Body of pancreas (tissue), 4 donors: ENCODE measurements at regions not wholly inside any gene's neighbourhood (a gene's known extent, or its start where the extent isn't known, plus 50 kb on each side); places are given as distances from the start of the nearest gene placed in this dataset.

Experiments
- ATAC-seq: fragments of 150-250 bp; one replicate; pipeline ENCODE4 v1.9.1; 2016
- DNase-seq, 4 donors: peaks; one replicate each; pipeline ENCODE4 v3.0.0-alpha.2; 2019
- H3K27ac ChIP-seq, 4 donors: fragments of 200-600 bp; sonication (generic); 1 replicate in 3 of 4; 2 replicates in 1 of 4; pipeline versions ENCODE4 v1.5.1 to v1.6.1; 2016 to 2019; ENCODE audit warnings: mild to moderate bottlenecking in 1 of 4, mixed read lengths in 1 of 4, moderate library complexity in 1 of 4
- H3K27me3 ChIP-seq, 2 donors: fragments of 200-600 bp; sonication (generic); one replicate each; pipeline ENCODE4 v1.6.0; 2016; ENCODE audit warnings: mild to moderate bottlenecking in 1 of 2
- H3K36me3 ChIP-seq, 2 donors: fragments of 200-600 bp; sonication (generic); replicated peaks in 1 of 2; 2 replicates each; pipeline ENCODE4 v1.5.1; 2016; ENCODE audit warnings: low read depth in 2 of 2; ENCODE audit not compliant: insufficient read depth in 1 of 2
- H3K4me1 ChIP-seq: fragments of 200-600 bp; sonication (generic); one replicate; pipeline ENCODE4 v1.6.0; 2016
- H3K4me3 ChIP-seq, 2 donors: fragments of 200-600 bp; sonication (generic); 1 replicate in 1 of 2; 2 replicates in 1 of 2; pipeline ENCODE4 v1.5.1; 2016 to 2019
- H3K9me3 ChIP-seq, 3 donors: fragments of 200-600 bp; sonication (generic); 1 replicate in 2 of 3; 2 replicates in 1 of 3; pipeline ENCODE4 v1.5.1; 2016
- POLR2A ChIP-seq, 3 donors: fragments of 450-650 bp; IDR thresholded peaks; one replicate each; pipeline ENCODE4 v1.6.1; 2016; ENCODE audit warnings: antibody characterized with exemption in 3 of 3, mild to moderate bottlenecking in 2 of 3
- WGBS, 2 donors: methylation state at CpG; one replicate each; pipeline ENCODE4 v1.1.5; 2017; 5-methylcytosine and 5-hydroxymethylcytosine counted together
- intact Hi-C: fragments of 100-400 bp; cut with DNase I; formaldehyde crosslinking; loops from one replicate; pipeline ENCODE4 v1.15.1; 2023
- TF ChIP-seq, protein P1 (sequence below), 7 experiments: fragments of 450-650 bp in 4 of 7; fragments of 200-600 bp in 3 of 7; sonication (generic) in 3 of 7; IDR thresholded peaks; one replicate each; pipeline ENCODE4 v1.5.1; 2016 to 2019; ENCODE audit warnings: antibody characterized with exemption in 7 of 7

DNA sequence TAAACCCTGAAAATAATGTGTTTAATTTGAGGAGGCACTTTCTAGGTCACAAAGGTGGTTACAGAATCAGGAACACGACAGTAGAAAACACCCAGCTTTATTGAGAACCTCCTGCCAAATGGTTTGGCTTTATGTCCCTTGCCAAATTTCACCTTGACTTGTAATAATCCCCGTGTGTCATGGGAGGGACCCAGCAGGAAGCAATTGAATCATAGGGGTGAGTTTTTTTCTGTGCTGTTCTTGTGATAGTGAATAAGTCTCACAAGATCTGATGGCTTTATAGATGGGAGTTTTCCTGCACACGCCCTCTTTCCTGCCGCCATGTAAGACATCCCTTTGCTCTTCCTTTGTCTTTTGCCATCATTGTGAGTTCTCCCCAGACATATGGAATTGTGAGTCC lies 193.8 kb upstream of the KLF6 start:
- Histone ChIP-seq H3K4me1 (no peaks in the 10 kb centered on the region), H3K27ac (no peak overlapping the region), H3K36me3 (no peaks in the 10 kb centered on the region), H3K9me3 (no peaks in the 10 kb centered on the region), H3K27me3 (no peaks in the 10 kb centered on the region), H3K4me3 (no peak overlapping the region)
- WGBS, 2 donors, result 68 to 71% methylated on average over 4 of the region's 4 CpGs
- TF ChIP-seq, protein P1, sequence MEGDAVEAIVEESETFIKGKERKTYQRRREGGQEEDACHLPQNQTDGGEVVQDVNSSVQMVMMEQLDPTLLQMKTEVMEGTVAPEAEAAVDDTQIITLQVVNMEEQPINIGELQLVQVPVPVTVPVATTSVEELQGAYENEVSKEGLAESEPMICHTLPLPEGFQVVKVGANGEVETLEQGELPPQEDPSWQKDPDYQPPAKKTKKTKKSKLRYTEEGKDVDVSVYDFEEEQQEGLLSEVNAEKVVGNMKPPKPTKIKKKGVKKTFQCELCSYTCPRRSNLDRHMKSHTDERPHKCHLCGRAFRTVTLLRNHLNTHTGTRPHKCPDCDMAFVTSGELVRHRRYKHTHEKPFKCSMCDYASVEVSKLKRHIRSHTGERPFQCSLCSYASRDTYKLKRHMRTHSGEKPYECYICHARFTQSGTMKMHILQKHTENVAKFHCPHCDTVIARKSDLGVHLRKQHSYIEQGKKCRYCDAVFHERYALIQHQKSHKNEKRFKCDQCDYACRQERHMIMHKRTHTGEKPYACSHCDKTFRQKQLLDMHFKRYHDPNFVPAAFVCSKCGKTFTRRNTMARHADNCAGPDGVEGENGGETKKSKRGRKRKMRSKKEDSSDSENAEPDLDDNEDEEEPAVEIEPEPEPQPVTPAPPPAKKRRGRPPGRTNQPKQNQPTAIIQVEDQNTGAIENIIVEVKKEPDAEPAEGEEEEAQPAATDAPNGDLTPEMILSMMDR (IDR thresholded peaks at IDR 0.05), result no peak
- no peak for TF ChIP-seq POLR2A (IDR thresholded peaks at IDR 0.05)
- ATAC-seq, result no peak
- no peak for DNase-seq
- intact Hi-C loops, result no loop called here

DNA sequence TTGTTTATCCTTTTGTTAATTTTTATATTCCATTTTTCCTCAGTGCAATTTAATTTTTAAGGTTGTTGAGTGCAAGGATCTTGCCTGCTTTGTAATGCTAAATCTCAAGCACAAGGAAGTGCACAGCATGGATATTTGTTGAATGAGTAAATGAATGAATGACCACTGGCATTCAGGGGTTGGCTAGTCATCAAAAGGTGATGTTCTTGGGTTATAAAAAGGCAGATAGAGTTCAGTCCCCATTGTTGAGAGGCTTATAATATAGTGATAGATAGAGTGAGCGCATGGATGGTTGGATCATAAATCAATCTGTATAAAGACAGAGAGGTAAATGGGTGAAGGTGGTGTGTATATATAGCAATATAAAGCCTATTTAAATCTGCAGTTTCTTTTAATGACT lies 193.2 kb upstream of the KLF6 start:
- intact Hi-C loops, result no loop called here
- DNase-seq (no peak), ATAC-seq (no peak)
- WGBS, 2 donors, result 92 to 96% methylated on average over 1 of the region's 1 CpG
- Histone ChIP-seq H3K27ac (no peak overlapping the region), H3K4me1 (no peaks in the 10 kb centered on the region), H3K36me3 (no peaks in the 10 kb centered on the region), H3K4me3 (no peak overlapping the region), H3K27me3 (no peaks in the 10 kb centered on the region), H3K9me3 (no peaks in the 10 kb centered on the region)
- TF ChIP-seq, protein P1 (IDR thresholded peaks at IDR 0.05), result no peak

DNA sequence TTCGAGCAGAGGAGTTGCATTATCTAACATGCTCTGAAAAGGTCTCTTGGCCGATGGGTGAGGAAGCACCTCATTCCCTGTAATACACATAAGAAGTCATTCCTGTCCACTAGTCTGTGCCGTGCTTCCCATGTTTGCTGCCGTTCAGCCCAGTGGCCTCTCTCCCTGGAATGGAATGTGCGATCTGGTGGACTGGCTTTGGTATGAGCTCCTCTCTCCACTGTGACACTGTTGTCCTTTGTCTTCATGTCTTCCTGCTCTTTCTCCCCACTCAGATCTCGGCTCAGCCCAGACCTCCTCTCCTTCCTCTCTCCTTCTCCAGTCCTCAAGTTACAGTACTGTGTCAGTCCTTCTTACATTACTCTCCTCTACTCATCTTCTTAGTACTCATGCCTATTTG lies 192.8 kb upstream of the KLF6 start:
- no peak overlapping the region for H3K4me3 ChIP-seq
- H3K36me3 ChIP-seq, result no peaks in the 10 kb centered on the region
- ATAC-seq, result no peak
- TF ChIP-seq, protein P1 (IDR thresholded peaks at IDR 0.05), result no peak
- no peak for TF ChIP-seq POLR2A (IDR thresholded peaks at IDR 0.05)
- H3K27ac ChIP-seq, result no peak overlapping the region
- DNase-seq, result no peak
- intact Hi-C loops, result no loop called here
- H3K4me1 ChIP-seq, result no peaks in the 10 kb centered on the region
- 65 to 69% methylated on average over 6 of the region's 6 CpGs for WGBS, 2 donors
- no peaks in the 10 kb centered on the region for H3K9me3 ChIP-seq
- no peaks in the 10 kb centered on the region for H3K27me3 ChIP-seq

DNA sequence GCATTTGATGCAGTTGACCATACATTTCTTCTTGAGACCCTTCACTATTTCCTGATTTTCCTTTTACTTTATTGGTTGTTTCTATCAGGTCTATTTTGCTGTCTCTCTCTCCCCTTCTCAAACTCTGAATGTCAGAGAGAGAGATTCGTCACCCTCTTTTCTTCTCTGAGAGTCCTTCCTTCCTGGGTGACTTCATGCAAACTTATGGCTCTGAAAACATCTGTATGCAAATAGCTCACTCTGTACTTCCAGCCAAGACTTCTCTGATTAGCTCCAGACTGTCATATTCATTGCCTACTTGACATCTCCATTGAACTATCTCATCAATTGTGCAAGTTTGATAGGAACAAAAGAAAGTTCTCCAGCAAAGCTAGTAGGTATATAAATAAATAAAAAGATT lies 191.7 kb upstream of the KLF6 start:
- no peak overlapping the region for H3K27ac ChIP-seq
- no peak overlapping the region for H3K4me3 ChIP-seq
- ATAC-seq (no peak), DNase-seq (no peak)
- H3K4me1 ChIP-seq, result no peaks in the 10 kb centered on the region
- H3K27me3 ChIP-seq, result no peaks in the 10 kb centered on the region
- 72 to 74% methylated on average over 1 of the region's 1 CpG for WGBS, 2 donors
- intact Hi-C loops, result no loop called here
- no peaks in the 10 kb centered on the region for H3K36me3 ChIP-seq
- no peak for TF ChIP-seq POLR2A (IDR thresholded peaks at IDR 0.05)
- TF ChIP-seq, protein P1 (IDR thresholded peaks at IDR 0.05), result no peak
- no peaks in the 10 kb centered on the region for H3K9me3 ChIP-seq

DNA sequence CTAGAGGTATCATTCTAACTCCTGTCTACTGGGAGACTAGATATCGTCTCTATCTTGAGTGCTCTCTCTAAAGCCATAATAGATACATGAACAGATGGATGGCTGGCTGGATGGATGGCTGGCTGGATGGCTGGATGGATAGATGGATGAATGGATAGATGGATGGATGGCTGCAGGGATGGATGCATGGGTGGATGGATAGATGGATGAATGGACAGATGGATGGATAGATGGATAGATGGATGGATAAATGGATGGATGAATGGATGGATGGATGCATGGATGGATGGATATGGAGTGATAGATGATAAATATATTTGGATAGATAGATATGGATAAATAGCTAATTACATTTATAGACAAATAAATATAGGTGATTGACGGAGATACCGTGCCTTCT lies 191.2 kb upstream of the KLF6 start:
- Histone ChIP-seq H3K4me1 (no peaks in the 10 kb centered on the region), H3K4me3 (no peak overlapping the region), H3K27ac (no peak overlapping the region), H3K9me3 (no peaks in the 10 kb centered on the region), H3K36me3 (no peaks in the 10 kb centered on the region), H3K27me3 (no peaks in the 10 kb centered on the region)
- TF ChIP-seq POLR2A (IDR thresholded peaks at IDR 0.05), result no peak
- TF ChIP-seq, protein P1 (IDR thresholded peaks at IDR 0.05), result no peak
- ATAC-seq, result no peak
- WGBS, 2 donors, result 57 to 60% methylated on average over 3 of the region's 3 CpGs
- DNase-seq, result no peak
- intact Hi-C loops, result no loop called here
